ENCODE measurements at regions not wholly inside any gene's neighbourhood (a gene's known extent, or its start where the extent isn't known, plus 50 kb on each side); places are given as distances from the start of the nearest gene placed in this dataset.

DNA sequence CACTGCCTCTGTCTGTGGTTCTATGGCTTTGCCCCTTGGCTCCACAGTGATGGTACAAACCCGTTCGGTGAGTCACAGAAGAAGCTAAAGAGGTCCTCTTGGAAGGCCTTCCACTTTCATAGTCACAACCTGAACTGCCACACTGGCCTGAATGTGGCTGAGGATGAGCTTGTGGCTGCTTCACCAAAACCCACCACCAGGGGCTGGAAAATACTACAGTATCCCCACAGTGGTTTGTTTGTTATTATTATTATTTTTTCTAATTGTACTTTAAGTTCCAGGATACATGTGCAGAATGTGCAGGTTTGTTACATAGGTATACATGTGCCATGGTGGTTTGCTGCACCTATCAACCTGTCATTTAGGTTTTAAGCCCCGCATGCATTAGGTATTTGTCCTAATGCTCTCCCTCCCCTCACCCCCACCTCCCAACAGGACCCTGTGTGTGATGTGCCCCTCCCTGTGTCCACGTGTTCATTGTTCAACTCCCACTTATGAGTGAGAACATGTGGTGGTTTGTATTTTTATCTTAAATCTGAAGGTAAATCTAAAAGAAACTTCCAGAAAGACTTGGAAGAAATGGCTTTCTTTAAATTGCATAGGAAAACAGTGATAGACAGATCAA, 160.8 kb upstream of the NPSR1 start:
- Histone ChIP-seq H3K9ac (ENCODE audit: extremely low read depth, insufficient read length, low read length) (no peak overlapping the region), H2AK5ac (ENCODE audit: insufficient read length, low read length) (no peak overlapping the region), H2BK20ac (ENCODE audit: low read depth, low read length, poor library complexity, severe bottlenecking) (no peak overlapping the region), H2BK5ac (ENCODE audit: insufficient read length, low read length) (no peak overlapping the region), H3K56ac (ENCODE audit: insufficient read length, low read depth, low read length) (no peak overlapping the region), H3K27me3 (ENCODE audit: insufficient read depth, low read length) (no peaks in the 10 kb centered on the region), H4K91ac (ENCODE audit: insufficient read length, low read depth, low read length) (no peak overlapping the region), H3K4me2 (ENCODE audit: insufficient read depth, insufficient read length, low read length) (no peak overlapping the region), H3K27ac (ENCODE audit: insufficient read length, low read depth, low read length) (no peak overlapping the region), H2BK15ac (ENCODE audit: low read depth, low read length) (no peak overlapping the region), H3K4me1 (ENCODE audit: insufficient read depth, low read length) (no peaks in the 10 kb centered on the region), H3K14ac (ENCODE audit: insufficient read depth, low read length) (no peak overlapping the region), H4K5ac (ENCODE audit: insufficient read length, low read depth, low read length) (no peak overlapping the region), H2BK120ac (ENCODE audit: low read depth, low read length, poor library complexity, severe bottlenecking) (no peak overlapping the region), H3K79me2 (ENCODE audit: insufficient read depth, low read length) (no peaks in the 10 kb centered on the region), H3K79me1 (ENCODE audit: insufficient read depth, low read depth, low read length, poor library complexity, severe bottlenecking) (no peaks in the 10 kb centered on the region), H3K9me3 (ENCODE audit: control insufficient read depth, low read depth, low read length) (no peaks in the 10 kb centered on the region), H2BK12ac (ENCODE audit: insufficient read length, low read depth, low read length) (no peak overlapping the region), H4K20me1 (ENCODE audit: control insufficient read depth, insufficient read depth, insufficient read length) (no peaks in the 10 kb centered on the region), H3K18ac (ENCODE audit: insufficient read length, low read depth, low read length) (no peak overlapping the region), H4K8ac (replicated peaks; ENCODE audit: insufficient read length, low read depth, low read length) (no peak overlapping the region), H3K23ac (ENCODE audit: insufficient read length, low read depth, low read length) (no peak overlapping the region), H3K4ac (ENCODE audit: low read depth, low read length) (no peak overlapping the region), H2AFZ (ENCODE audit: low read length) (no peak overlapping the region), H3T11ph (ENCODE audit: low read length) (no peak overlapping the region), H3K23me2 (ENCODE audit: insufficient read length, low read depth, low read length, poor library complexity, severe bottlenecking) (no peaks in the 10 kb centered on the region)
- peak; percentile 47 for DNase-seq
- TF ChIP-seq, protein P1, sequence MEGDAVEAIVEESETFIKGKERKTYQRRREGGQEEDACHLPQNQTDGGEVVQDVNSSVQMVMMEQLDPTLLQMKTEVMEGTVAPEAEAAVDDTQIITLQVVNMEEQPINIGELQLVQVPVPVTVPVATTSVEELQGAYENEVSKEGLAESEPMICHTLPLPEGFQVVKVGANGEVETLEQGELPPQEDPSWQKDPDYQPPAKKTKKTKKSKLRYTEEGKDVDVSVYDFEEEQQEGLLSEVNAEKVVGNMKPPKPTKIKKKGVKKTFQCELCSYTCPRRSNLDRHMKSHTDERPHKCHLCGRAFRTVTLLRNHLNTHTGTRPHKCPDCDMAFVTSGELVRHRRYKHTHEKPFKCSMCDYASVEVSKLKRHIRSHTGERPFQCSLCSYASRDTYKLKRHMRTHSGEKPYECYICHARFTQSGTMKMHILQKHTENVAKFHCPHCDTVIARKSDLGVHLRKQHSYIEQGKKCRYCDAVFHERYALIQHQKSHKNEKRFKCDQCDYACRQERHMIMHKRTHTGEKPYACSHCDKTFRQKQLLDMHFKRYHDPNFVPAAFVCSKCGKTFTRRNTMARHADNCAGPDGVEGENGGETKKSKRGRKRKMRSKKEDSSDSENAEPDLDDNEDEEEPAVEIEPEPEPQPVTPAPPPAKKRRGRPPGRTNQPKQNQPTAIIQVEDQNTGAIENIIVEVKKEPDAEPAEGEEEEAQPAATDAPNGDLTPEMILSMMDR (conservative IDR thresholded peaks at IDR 0.05): peak; percentile 75
- Mint-ChIP-seq H3K9me3 (no peaks in the 10 kb centered on the region), H3K27me3 (ENCODE audit: low read depth) (no peaks in the 10 kb centered on the region), H3K36me3 (ENCODE audit: insufficient read depth in 1 of 3, low read depth in 3 of 3) (no peaks in the 10 kb centered on the region), H3K27ac (no peak overlapping the region; a peak in 1 of 7 replicates), H3K4me3 (no peak overlapping the region), H3K4me1 (peaks cover 10% of the 10 kb centered on the region in 2 experiments)
- WGBS (ENCODE audit: extremely low coverage, insufficient read length, low lambda C conversion rate): no CpG with 5 or more reads among the region's 4 CpGs

Data from H9 (cell line).